HG02678 (cell line): ENCODE measurements at regions not wholly inside any gene's neighbourhood (a gene's known extent, or its start where the extent isn't known, plus 50 kb on each side); places are given as distances from the start of the nearest gene placed in this dataset.
"Not testable (repeated sequence)": the region's sequence is repeated elsewhere in the genome, so short reads cannot be mapped to it uniquely, and the experiment has no call there.

Experiments
- ATAC-seq: cut with Tn5 transposase; IDR thresholded peaks from one replicate; pipeline ENCODE4 v1.9.1; 2021; ENCODE audit warnings: mild to moderate bottlenecking, moderate library complexity; ENCODE audit not compliant: unreplicated experiment

DNA sequence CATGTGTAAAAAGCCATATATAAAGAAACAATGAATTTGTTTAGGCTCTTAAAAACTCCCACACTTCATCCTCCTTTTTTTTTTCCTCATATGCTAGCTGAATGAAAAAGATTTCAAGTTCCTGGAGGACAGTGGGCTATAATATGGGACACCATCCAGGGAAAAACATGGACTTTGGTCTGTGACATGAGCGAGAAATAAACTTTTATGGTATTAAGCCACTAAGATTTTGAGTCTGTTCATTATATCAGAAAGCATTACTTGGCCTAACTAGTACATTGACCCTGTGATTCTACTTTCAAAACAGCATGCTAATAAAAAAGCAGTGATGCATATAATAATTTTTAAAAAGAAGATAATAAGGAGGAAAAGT lies 392.3 kb upstream of the CAMK1G start:
- no peak for ATAC-seq

DNA sequence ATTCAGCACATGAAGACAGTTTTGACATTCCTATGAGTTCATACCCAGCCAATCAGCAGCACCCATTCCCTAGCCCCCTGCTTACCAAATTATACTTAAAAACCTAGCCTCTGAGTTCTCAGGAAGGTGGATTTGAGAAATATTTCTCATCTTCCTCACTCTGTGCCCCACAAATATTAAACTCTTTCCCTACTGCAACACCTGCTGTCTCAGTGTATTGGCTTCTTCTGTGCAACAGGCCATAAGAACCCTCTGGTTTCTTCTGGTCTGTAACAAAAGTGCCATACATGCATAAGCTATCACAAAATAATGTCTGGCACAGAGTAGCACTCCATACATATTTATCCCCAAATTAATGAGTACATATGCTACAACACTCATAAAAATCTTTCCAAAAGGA lies 387.4 kb upstream of the CAMK1G start:
- no peak for ATAC-seq

DNA sequence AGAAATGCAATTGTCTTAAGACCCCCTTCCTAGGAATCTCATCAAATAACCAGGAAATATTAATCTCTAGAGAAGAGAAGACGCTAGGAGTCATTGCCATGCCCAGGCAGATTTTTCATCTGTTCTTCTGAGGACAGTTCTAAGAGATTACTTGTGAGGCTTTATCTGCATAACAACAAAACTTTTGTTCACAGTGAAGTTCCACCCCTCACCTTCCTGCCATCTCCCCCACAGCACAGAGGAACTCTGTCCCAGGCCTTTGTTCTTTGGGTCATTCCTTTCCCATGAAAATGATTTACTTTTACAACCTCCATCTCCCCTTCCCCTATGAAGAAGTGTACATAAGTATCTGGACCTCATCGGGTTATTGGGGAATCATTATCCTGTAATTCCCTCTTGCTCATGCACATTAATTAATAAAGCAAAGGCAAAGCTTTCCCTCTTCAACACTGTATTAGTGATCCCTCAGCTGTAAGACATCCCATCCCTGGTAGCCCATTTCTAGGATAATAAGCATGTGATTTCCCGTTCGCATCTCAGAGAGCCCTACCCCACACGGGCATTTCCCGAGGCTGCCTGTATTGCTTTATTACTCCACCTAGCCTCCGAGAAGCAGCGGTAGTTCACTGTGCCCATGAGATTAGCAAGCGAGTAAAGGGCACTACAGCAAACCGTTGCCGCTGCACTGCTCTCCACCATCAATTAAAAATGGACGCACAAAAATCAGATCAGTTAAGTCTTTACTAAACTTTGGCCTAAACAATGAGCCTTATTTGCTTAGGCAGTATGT lies 384.4 kb upstream of the CAMK1G start:
- no peak for ATAC-seq

DNA sequence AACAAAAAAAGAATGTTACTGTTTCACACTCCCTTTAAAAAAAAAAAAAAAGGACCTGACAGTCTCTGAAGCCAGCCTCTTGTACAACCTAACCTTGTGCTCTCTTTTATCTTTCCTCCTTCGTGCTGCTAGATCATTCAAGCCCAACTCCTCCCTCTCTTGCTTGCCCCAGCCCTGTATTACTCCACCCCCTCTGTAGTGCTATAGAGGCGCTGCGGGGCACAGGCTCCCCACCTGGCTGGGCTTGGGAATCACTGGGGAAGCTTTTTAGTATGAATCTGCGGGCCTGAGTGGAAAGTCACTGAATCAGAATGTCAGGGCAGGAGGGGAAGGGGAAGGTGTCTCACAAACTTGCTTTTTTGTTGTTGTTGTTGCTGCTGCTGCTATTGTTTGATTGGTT lies 383.7 kb upstream of the CAMK1G start:
- no peak for ATAC-seq

DNA sequence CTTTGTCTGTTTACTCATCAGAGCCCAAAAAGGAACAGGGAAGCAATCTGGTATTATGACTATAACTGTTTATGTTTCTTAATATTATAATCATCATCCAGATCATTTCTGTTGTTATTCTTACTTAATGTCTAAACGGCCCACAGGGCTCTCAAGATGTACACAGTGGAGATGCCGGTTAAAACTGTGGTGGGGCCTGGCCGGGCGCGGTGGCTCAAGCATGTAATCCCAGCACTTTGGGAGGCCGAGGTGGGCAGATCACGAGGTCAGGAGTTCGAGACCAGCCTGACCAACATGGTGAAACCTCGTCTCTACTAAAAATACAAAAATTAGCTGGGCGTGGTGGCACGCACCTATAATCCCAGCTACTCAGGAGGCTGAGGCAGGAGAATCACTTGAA lies 381.2 kb upstream of the CAMK1G start:
- not testable (repeated sequence) for ATAC-seq

DNA sequence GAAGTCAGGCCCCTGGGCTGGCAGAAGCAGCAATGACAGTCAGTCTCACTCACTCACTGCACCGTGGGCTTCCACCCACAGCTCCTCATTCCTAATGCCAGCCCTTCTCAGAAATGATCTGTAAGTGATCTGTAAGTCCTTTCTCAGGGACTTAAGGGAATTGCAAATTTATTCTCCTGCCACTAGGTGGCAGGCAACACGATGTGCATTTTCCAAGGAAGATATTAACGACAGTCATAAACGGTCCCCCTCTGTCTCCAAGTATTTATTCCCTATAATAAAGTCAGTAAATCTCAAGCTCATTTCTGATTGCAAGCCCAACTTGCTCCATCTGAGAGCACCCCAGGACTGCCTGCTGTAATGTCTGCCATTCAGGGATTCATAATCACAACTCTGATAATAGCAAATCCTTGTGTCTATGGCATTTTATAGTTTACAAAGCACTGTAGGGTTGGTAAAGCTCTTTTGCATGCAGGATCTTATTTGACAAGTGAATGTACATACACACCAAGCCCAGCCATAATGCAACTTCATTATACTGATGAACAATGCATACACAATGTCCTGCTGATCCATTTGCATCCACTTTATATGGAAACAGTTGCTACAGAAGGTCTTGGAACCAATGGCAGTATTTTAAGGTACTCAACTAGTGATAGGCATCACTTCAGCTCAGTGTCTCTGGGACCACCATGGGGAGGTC lies 380.5 kb upstream of the CAMK1G start:
- no peak for ATAC-seq

DNA sequence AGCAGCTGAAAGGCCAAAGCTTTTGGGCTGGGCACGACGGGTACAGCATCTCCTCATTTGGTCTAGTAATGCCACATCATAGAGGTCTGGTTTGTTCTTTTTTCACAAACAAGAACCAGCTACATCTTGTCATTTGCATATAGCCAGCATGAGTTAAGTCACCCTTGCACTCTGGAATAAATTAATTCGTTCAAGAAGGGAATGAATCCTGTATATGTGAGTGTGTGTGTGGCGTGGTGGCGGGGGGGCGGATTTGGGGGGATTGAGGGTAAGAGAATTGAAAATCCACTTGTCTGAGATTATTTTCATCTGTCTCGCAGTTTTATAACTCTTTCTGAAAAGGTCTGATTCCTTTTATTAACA lies 380.0 kb upstream of the CAMK1G start:
- no peak for ATAC-seq

DNA sequence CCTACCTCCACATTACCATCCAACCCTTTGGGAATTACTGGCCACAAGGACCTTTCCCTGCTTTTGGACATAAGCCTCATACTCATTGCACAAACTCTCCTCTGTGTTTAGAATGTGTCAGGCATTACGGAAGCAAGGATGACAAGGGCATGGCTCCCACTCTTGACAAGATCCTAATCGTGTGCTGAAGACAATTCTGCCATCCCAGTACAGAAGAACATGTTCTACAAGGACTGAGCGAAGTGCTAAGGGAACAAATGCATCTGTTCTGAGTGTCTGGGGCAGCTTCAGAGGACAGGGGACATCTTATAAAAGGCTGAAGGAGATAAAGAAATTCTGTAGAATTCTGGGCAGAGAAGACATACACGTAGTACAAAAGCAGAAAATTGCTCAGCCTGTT lies 378.5 kb upstream of the CAMK1G start:
- ATAC-seq, result no peak

DNA sequence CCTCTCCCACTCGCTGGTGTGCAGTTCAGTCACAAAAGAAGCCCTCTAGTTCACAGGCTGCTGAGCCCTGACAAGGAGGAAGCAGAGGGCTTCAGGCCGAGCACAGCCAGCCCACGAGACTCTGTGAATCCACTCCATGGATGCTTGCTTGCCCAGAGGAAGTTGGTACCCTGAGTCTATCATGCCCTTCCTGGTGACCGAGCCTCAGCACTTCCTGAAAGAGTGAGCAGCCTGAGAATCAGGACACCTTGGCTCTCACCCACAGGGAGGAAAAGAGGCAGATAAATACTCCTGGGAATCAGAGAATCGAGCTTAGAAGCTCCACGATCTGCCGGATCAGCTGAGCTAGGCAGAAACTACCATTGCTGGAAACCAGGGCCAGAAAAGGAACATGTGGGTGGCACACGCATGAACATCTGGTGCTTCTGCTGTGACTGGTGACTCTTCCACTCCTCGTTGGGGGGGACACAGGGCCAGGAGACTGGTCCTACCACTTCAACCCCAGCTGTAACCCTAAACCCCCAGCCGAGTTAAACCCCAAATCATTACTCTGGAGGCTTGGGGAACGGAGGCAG lies 376.3 kb upstream of the CAMK1G start:
- peak; percentile 21 for ATAC-seq

DNA sequence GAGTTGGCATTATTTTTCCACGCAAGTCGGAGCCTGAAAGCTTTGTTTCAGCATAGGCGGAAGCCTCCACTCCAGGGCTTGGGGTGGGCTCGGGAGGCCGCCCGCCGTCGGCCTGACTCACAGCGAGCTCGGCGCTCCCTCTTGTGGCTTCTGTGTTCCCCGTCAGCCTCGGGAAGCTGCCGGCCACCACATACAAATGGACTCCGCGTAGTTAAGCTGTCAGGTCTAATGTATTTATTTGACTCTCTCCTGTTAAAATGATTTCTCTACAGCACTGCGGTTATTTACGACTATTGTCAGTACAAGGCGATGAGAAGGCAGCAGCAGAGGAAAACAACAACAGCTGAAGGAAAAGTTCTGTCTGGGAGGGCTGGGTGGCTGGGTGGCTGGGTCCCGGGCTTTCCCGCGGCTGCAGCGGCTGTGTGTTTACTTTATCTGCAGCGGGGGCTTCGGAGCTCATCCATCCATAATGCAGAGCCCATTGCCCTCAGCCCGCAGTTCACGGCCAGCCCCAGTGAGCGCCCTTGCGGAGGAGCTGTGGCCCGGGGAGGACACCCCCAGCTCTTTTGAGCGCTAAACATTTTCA lies 375.7 kb upstream of the CAMK1G start:
- ATAC-seq, result peak; percentile 82

DNA sequence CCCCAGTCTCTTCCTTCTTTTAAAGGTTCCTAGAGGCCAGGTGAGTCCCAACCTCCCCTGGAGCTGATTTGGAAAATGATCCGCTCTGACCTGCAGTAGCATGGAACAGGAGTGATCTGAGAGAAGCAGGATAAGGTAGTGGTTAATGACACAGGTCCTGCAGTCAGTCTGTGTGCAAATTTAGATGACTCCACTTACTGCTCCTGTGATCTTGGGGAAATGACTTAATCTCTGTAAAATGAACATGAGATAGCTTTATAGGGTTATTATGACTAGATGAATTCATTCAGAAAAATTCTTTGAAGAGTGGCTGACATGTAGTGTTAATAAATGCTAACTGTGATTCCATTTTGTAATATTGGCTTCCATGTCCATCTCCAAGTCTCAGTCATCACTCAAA lies 374.9 kb upstream of the CAMK1G start:
- no peak for ATAC-seq

DNA sequence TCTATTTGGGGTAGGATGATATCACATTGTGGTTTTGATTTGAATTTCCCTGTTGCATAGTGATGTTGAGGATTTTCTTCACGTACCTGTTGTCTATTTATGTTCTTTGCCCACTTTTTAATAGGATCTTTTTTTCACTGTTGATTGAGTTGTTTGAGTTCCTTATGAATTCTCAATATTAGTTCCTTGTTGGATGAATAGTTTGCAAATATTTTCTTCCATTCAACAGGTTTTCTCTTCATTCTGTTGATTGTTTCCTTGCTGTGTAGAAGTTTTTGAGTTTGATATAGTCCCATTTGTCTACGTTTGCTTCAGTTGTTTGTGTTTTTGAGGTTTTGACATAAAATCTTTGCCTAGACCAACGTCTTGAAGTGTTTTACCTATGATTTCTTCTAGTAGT lies 369.5 kb upstream of the CAMK1G start:
- ATAC-seq, result no peak

DNA sequence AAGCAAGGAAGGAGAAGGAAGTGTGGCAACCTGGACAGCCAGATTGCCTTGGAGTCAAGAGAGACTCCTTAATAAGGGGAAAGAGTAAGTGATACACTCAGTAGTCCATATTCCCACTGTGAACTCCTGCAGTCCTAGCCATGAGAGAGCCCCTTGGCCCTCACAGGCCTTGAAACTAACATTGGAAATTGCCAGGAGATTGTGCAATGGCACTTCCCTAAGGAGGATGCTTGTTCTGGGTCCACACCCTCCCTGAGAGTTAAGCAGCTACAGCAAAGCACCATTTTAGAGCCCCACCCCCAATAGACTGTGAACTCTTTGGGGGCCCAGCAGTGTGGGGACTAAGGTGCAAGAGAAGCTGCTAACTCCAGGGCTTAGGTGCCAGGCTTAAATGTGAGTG lies 367.7 kb upstream of the CAMK1G start:
- ATAC-seq, result no peak

DNA sequence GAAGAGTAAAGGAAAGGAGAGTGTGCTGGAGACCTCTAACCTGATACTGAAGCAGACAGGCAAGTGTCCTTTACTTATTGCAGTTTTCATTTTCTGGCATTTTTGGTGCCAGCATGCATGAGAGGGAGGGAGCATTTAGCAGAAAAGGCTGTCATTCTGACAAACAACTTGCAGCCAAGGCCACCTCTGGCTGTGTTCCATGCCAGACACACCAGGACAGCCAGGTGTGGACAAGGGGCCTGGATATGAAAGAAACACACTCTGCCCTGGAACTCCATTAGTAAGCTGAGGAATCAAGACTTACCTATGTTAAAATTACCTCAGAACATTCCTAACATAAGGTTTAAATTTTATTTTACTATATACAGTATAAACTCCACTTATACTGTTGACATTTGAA lies 365.4 kb upstream of the CAMK1G start:
- ATAC-seq, result no peak

DNA sequence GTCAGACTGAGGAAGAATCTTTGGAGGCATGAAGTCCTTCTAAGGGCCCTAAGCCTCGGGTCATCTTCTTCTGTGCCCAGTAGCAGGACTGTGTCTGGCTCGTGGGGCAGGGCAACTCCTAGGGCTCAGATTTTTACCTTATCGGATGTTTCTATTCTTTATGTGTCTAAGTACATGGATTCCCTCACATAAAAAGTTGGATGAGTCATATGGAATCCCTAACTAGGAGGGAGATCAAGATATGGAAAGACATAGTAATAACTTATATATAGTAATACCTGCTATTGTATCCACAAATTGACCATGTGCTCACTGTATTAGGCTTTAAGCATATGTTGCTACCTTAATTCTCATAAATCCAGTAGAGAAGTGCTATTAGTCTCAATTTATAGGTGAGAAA lies 364.5 kb upstream of the CAMK1G start:
- no peak for ATAC-seq

DNA sequence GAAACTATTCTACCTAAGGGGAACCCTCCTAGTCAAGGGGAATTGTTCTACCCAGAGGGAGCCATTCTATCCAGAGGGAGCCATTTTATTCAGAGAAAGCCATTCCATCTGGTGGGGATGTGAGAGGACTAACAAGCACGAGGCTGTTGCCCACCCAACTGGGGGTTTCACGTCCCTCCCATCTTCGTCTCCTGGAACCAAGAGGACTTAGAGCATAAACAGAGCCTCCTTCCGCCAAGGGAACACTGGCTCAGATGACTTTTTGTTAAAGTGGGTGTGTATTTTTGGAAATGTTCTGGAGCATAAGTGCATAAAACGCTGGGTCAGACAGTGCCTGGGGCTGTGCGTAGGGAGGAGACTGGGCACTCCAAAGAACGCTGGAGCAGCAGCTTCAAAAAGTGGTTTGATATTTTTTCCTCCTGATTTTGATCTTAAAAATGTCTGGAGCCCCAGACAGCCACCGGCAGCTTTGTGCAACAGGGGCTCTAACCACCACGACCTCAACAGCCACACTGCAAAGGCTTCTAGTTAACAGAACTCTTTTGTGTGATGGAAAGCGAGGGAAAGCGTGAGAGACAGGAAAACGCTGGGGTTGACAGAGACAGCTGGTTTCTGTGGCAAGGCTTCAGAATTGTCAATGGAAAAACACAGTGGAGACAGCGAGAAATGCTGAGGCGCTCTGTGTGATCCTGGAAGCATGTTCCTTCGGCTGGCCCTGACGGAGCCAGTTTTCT lies 363.6 kb upstream of the CAMK1G start:
- no peak for ATAC-seq

DNA sequence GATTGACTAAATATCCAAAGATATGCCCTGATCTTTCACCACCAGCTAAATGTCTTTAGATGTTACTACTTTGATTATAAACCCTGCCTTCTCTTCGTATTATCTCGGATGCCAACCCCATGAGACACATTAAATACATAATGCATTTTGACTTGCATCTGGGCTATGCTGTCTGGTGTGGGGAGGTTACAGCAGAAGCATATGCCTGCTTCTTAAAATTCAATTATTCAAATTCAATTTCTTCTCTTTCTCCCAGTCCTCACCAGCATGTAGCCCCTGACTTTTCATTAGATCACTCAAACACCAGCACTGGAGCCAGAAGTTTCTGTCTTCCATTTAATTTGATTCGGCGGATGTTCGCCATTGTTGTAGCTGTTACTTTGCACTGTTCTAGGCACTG lies 360.7 kb upstream of the CAMK1G start:
- no peak for ATAC-seq

DNA sequence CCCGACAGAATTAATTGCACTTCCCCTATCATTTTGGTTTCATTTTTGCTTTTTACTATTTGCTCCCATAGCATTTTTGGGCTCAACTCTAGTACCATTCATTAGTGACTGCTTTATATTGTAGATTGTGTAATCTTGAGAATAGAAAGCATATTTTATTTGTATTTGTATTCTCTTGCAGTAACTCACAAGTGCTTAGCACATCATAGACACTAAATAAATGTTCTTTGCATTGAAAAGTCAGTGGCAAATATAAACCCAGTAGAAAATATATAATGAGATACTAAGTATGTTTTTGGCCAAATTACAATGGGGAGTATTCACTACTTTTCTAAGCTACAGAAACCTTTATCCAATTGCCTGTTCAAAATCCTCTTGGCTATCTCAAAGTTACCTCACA lies 359.7 kb upstream of the CAMK1G start:
- no peak for ATAC-seq

DNA sequence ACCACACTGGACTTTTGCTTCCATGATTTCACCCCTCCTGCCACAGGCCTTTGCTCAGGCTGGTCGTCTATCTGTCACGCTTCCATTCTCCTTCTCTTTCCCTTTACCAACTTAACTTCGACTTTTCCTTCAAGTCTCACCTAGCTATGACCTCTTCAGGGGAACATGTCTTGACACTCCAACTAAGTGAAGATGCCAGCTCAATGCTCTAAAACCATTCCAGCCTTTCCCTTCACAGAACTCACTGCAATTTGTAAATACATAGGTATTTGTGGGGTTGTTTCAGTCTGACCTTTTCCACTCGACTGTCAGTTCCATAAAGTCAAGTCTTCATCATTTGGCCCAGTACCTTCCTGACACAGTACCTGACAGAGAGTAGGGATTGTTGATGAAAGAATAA lies 358.6 kb upstream of the CAMK1G start:
- no peak for ATAC-seq

DNA sequence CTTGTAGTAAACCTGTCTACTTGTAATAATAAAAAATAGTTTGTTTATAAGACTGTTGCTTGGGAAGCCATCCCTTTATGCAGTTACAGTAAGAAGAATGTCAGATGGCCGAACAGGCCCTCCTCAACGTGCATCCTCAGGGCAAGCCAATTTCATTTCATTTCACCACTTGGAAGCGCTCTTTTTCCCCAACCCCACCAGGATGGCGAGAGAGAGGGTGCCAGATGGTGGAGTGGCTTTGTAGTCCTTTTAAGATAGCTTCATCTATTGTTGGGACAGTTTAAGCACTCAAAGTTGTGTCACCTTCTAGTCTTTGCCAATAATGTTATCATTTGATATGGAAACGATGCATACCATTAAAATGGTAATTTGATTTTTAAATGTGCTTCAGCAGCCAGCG lies 356.3 kb upstream of the CAMK1G start:
- no peak for ATAC-seq

DNA sequence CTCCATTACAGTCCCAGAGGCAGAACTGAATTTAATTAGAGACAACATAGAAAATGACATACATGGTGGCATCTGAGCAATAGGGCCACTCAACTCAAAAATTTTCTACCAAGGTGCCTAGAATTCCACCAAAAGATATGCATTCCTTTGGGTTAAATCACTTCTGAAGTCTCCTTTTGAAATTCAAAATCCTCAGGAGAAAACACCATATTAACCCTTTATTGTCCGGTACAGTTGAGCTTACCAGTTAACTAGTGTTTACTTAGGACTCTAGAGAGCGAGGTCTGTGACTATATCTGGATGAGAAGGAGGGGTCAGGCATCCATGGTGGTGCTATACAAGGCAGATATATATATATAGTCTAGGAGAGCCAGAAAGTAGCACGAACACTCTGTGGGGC lies 355.6 kb upstream of the CAMK1G start:
- ATAC-seq, result no peak
